ENCODE measurements at regions not wholly inside any gene's neighbourhood (a gene's known extent, or its start where the extent isn't known, plus 50 kb on each side); places are given as distances from the start of the nearest gene placed in this dataset.

DNA sequence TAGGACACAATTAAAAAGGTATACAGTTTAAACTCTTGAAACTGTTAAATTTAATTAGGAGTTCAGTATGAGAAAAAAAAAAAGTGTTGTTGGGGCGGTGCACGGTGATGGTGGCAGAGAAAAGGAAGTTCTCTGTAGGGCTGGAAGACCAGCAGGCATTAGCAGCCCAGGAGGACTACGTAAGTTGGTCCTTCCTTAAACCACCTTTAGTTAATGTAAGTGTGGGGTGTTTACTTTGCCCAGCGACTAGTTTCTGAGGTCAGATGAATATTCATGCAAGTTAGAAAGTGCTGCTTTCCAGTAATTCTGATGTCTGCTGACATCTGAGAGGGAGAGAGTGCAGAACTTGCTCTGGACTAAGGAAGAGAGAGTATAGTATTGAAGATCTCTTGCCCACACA, 54.9 kb downstream of the NKX2-1 start:
- DNase-seq, result no peak

DNA sequence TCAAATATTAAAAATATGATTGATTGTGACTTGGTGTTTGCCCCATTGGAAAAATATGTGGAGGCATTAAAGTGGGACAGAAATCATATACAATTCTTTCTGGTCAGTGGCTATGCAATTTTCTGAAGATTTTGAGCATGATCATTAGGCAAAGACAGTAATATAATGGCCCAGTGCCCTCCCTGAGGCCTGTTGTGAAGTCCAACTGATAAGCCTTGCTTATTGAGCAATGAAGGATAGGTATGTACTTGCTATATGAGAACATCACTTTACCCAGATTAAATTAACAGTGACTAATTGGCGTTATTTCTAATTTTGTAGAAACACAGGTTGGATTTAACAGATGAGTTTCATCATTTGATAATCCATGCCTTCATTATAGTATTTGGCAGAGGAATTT, 57.1 kb downstream of the NKX2-1 start:
- no peak for DNase-seq

DNA sequence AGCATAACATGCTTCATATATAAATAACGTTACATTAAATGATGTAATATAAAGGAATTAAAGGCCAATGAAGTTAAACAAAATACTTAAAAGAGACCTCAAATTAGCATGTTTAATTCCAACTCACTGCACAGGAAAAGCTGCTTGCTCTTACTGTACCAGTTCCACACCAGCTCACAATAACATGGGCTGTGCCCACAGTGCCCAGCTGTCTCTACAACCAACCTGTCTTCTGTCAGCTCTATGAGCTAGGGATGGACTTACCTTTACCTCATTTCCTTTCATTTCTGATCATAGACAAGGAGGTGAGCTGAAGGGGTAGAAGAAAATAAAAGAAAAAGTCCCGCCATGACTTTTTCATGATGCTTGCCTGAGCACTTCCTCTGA, 64.8 kb downstream of the NKX2-1 start:
- no peak for DNase-seq

DNA sequence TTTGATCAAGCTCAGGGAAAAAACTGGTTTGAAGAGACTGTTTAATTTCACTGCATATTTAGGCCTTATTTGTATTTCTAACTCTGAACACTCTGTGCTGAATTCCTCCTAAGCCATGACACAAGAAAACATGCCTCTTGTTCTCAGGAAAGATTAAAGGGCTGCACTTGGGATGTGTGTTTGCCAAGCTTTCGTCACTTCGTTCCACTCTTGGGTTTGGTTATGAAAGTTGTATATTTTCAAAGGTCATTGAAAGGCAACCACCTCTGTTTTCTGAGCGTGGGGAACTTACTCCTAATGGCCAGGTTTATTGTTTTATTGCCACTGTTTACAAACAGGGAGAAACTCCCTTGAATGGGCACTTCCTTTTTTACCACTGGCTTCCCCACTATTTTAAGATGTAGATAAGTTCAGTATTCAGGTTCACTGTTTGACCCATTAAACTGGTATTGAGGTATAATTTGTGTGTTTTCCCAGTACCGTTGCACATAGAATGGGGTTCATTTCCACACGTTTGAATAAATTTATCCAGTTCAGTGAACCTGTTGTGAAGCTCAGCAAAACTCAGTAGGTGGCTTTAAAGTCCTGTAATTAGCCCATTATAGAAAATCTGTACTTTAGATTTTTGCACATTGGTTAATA, 65.3 kb downstream of the NKX2-1 start:
- no peak for DNase-seq

DNA sequence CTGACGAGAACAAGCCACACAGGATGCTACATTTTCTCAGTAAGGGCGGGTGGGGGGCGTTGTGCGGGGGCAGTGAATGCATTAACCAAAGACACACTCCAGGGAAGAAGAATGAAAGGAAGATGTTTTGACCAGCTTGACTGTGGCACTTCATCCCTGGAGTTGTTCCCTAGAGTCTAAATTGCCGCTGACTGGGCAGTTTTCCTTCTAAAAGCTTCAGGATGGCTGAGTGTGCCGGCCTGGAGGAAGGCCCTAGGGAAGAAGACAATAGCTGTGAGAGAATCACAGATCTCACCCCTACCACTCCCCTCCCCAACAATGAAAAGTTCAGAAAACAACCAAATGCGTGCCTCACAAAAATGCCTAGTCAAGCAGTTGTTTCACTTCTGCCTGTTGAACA, 67.2 kb downstream of the NKX2-1 start:
- no peak for DNase-seq

DNA sequence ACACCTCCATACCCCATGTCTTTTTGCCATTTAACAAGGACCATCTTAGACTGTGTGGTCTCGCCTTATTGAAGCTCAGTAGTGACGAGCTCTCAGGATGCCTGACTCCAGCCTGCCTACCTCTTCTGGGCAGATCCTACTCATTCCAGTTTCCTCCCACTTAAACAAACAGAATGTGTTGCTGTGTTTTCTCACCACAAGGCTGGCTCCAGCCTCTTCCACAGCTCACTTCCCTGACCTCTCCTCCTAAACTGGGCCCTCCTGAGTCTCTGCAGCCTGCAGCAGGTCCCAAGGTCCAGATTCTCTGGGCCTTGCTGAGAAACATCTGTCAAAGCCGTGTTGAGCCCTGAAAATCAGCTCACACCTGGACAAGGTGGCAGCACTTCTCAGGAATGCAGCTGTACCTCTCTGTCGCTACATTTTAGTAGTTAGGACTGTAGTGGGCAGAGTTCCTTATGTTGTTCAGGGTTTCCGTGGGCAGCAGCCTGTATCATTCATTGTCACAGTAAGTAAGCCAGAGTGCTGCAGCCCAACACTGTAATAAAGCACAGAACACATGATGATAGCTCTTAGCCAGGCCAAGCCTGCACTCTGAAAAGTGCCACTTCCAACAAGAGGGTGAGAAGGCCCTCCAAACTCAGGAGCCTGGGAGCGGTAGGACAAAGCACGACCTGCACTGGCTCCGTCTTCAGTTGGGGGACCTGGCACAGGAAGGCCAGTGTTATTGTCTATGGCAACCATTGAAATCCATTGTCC, 68.5 kb downstream of the NKX2-1 start:
- no peak for DNase-seq

DNA sequence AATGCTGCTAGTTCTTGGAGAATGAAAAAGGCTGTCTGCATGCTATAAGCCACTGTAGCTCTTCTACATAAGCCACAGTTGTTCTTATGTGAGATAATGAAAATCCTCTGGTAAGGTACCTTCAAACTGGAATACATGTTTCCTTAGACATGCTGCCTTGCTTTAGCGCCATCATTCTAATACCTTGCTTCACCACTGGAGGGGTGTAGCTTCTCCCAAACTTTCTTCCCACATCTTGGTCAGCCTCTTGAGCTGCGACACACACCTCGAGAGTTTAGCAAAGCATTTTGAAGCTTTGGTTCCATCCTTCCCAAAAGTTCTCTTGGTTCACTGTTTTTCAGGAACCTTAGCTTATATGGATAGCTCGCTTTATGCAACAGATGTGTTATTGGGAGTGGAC, 69.5 kb downstream of the NKX2-1 start:
- no peak for DNase-seq

DNA sequence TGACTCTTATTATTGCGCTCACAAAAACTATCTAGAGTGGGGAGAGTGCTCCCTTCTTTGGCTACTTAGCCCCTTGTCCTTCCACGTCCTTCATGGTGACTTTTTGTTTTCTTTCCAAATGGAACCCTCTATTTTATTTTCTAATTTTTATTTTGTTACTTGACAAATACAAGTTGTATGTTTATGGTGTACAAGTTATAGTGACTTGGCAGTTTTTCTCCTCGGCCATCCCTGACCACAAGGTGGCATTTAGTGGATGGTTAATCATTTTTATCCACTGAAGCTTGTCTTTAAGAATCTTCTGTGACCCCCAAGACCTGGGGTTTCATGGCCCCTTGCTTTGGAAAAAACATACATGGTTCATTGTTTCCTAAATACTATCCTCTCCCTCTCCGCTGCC, 70.1 kb downstream of the NKX2-1 start:
- no peak for DNase-seq

DNA sequence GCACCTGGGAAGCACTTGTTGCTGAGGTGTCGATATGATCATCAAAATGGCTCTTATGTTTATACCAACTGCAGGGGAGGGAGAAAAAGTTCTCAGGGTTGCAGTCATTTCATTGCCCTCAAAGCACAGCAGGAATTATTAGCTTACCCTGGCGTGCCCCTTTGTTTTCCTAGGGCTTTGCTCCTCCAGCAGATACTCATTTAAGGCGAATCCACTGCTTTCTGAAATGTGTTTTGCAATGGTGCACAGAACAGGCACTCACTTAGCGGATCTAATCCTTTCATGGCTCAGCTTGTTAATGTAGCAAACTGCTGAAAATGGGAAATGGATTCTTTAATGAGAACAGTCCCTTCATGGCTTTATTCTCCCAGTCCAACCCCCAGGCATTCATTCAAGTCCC, 76.7 kb downstream of the NKX2-1 start:
- DNase-seq, result no peak

DNA sequence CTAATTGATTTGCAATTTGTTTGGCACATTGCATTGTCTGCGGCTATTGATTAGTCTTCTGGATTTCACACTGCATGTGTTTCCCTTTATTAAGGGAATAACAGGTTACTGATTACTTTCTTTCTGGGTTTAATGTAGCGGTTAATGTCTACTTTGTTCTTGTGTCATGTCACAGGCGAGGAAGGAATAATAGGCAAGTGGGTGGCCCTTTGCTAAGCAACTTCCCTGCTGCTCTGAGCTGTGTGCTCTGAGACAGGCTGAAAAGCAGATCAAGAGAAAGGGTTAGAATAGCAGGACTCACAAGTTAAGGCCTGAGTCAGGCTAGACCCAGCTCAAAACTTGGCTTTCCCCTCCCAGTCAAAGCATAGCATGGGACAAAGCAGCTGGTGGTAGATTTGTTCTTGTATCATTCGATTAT, 77.2 kb downstream of the NKX2-1 start:
- DNase-seq, result no peak

DNA sequence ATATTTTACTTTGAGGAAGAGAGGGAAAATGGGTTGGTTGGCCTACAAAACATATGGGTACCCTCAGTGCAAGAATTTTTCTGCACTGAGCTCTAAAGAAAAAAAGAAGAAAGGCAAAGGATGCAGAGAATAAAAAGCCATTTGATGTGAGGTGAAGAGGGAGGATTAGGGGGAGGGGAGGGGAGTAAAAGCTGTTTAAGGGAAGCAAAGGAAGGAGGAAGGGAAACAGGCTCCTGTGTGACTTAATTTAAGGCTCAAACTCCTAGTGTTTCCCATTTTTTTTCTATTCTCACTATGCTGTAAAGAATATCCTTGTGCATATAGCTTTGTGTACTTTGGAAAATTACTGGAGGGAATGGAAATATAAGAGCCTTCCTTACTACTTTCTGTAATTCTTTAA, 78.7 kb downstream of the NKX2-1 start:
- DNase-seq, result no peak

DNA sequence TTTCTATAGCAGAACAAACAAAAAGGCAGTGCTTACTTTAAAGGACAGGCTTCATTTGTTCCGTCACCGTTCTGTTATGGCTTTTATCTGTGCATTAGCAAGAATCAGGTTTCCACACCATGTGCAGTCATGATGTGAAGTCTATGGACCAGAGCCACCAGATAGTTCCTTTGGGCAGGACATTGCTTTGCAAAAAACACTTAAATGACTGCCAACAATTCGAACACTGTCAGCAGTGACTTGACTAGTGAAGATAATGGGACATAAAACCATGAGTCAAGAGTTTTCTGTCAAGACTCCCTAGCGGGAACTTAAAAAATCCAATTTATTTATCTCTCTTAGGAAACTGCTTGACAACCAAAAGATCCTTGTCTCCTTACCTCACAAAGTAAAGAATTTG, 80.3 kb downstream of the NKX2-1 start:
- DNase-seq, result peak in 1 of 3 donors; percentile 11

DNA sequence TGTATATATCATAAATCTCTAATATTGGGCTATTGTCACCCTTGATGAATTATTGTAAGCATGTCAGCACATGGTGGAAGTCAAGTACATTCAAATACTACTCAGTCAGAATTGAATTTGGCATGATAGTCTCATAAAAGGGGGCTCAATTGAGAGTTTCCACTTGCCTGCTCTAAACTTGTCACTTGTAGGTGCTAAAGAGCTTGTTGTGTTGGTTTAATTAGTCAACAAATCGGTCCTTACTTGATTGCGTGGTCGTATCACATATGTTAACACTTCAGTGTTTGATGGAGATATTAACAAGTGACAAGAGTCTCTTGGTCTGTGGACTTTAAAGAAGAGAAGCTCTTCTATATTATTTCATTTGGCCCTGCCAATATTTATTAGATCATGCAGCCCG, 81.1 kb downstream of the NKX2-1 start:
- DNase-seq, result no peak

DNA sequence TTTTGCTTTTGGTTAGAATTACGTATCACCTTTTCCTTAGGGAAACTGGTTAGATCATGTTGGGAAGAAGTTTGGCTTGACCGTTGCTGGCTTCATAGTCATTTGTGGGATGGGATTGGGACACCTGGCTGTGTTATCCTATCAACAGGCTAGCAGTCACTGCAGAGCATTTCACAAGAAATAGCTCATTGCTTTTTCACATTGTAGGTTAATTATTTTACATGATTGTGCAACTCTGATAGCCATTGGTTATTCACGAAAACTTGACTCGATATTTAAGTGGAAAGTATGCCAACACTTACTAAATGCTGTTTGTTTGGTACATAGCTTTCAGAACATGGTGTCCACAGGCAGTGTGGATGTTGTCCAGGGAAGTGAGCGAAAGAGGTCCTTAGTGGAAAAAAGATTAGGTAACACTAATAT, 89.4 kb downstream of the NKX2-1 start:
- DNase-seq, result no peak

DNA sequence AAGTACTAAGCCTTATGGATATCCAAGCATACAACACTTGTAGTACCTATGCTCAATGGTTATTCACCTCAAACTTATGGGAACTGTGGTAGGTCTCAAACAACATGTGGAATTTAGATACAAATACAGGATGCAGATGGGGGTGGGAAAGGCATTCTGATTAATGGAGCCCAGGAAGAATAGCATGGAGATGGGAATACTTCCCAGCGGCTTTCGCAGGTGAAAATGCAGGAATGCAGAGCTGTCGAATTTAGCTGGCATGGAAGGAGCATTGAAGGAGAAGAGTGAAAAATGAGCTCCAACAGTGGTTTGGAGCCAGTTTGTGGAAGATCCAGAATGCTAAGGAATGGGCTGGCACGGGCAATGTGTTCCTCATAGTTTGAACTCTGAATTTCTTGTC, 89.9 kb downstream of the NKX2-1 start:
- DNase-seq, result no peak

DNA sequence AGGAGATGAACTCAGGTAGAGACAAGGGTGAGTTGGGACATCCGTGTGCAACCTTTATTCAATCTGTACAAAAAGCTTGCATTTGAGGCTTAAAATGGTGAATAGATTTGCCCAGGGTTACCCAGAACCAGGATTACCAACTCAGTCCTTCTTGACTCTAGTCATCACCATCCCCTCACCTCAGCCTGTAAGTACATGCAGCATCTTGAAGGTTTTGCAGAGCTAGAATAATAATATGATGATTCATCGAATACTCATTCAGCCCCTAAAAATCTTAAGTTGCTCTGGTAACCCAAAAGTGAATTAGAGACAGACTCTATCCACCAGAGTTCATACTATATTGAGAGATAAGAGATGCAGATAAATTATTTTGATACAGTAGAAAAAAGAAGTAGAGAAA, 90.3 kb downstream of the NKX2-1 start:
- DNase-seq, result no peak

DNA sequence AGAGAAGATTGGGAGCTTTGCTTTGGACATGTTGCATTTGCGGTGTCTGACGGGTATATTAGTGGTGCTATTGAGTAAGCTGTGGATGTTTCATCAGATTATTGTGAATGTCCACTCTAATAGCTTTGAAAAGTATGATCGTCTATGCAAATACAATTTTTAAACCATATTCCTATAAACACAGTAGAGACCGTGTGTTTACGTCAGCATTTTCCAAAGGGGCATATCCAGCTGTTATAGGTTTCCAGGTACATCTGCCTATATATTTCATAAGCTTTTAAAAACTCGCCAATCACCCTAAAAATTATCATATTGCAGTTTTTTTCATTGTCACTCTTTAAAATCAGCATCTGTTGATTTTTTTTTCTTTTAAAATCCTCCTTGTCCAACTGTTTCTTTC, 91.7 kb downstream of the NKX2-1 start:
- no peak for DNase-seq

DNA sequence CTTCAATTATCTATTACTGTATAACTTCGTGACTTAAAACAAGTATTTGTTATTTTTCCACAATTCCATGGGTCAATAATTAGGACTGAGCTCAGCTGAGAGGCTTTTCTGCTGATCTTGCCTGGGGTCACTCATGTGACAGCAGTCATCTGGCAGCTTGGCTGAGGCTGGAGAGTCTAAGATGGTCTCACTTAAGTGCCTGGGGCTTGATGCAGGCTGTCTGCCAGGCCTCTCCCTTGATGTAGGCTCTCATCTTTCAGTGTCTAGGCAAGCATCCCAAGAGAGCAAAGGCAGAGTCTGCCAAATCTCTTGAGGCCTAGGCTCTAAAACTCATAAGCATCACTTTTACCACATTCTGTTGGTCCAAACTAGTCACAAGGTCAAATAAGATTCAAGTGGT, 93.2 kb downstream of the NKX2-1 start:
- no peak for DNase-seq

DNA sequence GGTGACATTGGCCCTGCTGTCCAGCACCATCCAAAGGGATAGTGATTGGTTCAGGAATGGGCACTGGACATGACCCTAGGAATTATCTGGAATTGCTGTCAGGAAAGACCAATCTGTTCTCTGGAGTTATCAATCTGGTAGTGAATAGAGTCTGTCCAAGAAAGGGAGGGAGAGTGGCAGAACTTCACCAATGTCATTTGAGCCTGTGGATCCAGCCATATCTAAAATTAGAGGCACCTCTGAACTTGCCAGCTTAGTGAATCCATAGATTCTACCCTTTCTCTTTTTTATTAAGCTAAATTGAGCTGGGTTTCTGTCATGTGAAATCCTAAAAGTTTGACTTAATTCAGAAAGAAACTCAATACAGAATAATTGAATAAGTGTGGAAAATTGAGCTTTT, 93.9 kb downstream of the NKX2-1 start:
- no peak for DNase-seq

DNA sequence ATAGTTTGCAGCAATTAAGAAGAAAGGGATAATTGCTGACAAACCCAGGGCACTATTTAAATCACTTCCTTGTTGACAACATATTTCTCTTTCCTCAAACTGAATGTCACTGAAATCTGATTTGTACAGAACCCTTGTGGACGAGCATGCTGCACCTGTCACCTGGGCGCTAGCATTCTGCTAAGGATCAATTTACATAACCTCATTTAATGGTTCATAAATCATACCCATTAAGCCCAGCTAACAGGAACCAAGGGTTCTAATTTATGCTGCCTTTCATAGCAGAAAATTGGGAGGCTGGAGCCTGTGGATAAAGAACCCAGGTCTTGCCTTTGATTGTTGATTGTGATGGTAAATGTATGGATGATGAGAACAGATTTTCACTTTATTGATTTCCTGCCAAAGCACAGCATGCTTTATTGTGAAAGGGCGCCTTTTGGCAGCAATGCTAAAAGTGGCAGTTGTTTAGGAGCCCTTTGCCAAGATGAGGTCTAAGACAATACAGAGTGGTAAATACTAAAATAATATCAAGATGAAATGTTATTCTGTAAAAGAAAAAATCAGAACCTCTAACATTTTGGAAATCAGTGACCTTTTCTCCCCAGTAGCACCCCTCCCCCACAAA, 95.4 kb downstream of the NKX2-1 start:
- no peak for DNase-seq

DNA sequence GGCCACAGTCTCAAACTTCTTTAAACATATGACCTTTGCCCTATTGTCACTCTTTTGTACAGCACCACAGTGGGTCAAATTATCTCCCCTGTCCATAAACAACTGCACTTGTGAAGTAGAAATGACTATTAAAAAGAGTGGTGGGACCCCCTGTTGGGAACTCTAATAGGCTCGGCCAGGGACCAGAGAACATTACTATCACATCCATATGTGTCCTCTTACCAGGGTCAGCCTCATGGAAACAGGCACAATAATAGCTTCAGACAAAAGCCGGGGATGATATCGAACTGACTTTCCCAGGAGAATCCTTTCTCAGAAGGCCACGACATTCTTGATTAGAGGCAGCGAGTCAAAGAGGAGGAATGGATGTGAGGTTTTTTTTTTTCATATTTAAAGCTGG, 96.6 kb downstream of the NKX2-1 start:
- DNase-seq, result no peak

DNA sequence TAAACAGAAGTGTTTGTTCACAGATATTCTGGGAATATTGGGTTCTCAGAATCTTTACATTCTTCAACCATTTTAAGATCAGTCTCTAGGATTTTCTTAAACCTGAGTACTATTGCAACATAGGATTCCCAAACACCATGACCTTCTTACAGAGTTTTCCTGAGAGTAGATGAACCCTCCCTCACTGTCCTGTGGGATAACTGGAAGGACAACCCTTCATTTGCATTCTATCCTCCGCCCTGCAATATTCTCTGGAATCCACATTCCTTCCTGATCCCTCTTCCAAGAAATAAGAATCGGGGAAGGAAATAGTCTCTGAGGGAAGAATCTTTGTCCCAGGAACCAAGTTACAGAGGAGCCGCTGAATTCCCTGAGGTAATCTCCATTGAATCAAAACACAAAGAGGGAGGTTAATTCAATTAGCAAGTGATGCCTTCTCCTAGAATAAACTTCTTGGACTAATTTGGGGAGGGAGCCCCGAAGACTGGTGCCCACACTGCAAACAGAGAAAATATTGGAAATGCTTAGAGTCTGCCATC, 99.8 kb upstream of the MBIP start:
- DNase-seq, result no peak

DNA sequence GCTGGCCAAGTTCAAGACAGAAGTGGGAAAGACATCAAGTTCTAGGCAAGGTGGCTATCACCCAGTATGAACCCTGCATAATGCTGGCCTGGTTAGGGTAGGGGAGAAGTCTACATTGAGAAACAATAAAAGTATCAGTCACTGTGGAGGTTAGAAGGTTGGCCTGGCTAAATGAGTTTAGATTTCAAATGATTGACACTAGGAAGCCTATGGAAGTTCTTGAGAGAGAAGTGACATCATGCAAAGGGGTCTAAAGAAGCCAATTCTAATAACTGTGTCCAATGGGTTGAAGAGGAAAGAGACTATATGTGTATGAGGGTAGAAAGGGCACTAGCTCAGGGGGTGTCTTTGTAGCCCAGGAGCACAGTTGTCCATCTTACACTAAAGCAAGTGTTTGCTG, 98.5 kb upstream of the MBIP start:
- DNase-seq, result no peak

All from muscle of back (tissue), 3 donors.